Spleen (tissue), 11 donors: ENCODE measurements at regions not wholly inside any gene's neighbourhood (a gene's known extent, or its start where the extent isn't known, plus 50 kb on each side); places are given as distances from the start of the nearest gene placed in this dataset.

Source experiments
- DNase-seq: peaks from one replicate; pipeline ENCODE4 v3.0.0-alpha.2; 2020
- H3K27ac ChIP-seq, 8 donors: fragments of 200-600 bp; sonication (generic) in 7 of 8; 1 replicate in 4 of 8; 2 replicates in 4 of 8; pipeline versions ENCODE4 v1.5.0 to v1.8.0; 2016 to 2021; ENCODE audit warnings: inconsistent platforms in 4 of 8, mild to moderate bottlenecking in 4 of 8, moderate library complexity in 1 of 8
- H3K27me3 ChIP-seq, 7 donors: fragments of 200-600 bp; sonication (generic) in 6 of 7; replicated peaks in 1 of 7; 1 replicate in 4 of 7; 2 replicates in 3 of 7; pipeline versions ENCODE4 v1.5.0 to v1.8.0; 2016 to 2021; ENCODE audit warnings: inconsistent platforms in 3 of 7, mild to moderate bottlenecking in 1 of 7
- H3K36me3 ChIP-seq, 6 donors: fragments of 200-600 bp; sonication (generic) in 5 of 6; 1 replicate in 4 of 6; 2 replicates in 2 of 6; pipeline versions ENCODE4 v1.5.0 to v1.8.0; 2016 to 2021; ENCODE audit warnings: inconsistent platforms in 2 of 6
- H3K4me1 ChIP-seq, 6 donors: fragments of 200-600 bp; sonication (generic) in 5 of 6; 1 replicate in 3 of 6; 2 replicates in 3 of 6; pipeline versions ENCODE4 v1.5.0 to v1.8.0; 2016 to 2021; ENCODE audit warnings: inconsistent platforms in 3 of 6
- H3K4me3 ChIP-seq, 8 donors: fragments of 200-600 bp; sonication (generic) in 7 of 8; 1 replicate in 4 of 8; 2 replicates in 4 of 8; pipeline versions ENCODE4 v1.5.0 to v1.8.0; 2016 to 2021; ENCODE audit warnings: inconsistent platforms in 4 of 8, mild to moderate bottlenecking in 4 of 8, moderate library complexity in 2 of 8
- H3K9me3 ChIP-seq, 8 donors: fragments of 200-600 bp; sonication (generic) in 7 of 8; 1 replicate in 4 of 8; 2 replicates in 4 of 8; pipeline versions ENCODE4 v1.5.0 to v1.8.0; 2016 to 2021; ENCODE audit warnings: inconsistent platforms in 4 of 8
- CTCF ChIP-seq, 11 experiments: fragments of 200-600 bp in 7 of 11; fragments of 450-650 bp in 4 of 11; sonication (generic) in 4 of 11; IDR thresholded peaks in 8 of 11; conservative IDR thresholded peaks in 3 of 11; 1 replicate in 7 of 11; 2 replicates in 4 of 11; pipeline versions ENCODE4 v1.4.0 to v1.8.0; 2016 to 2021; ENCODE audit warnings: antibody characterized with exemption in 11 of 11, inconsistent platforms in 4 of 11, mild to moderate bottlenecking in 1 of 11
- POLR2A ChIP-seq, 3 donors: fragments of 450-650 bp; IDR thresholded peaks; one replicate each; pipeline ENCODE4 v1.5.1; 2017; ENCODE audit warnings: antibody characterized with exemption in 3 of 3, mild to moderate bottlenecking in 1 of 3
- POLR2AphosphoS5 ChIP-seq, 3 donors: sonication (generic); formaldehyde crosslinking; IDR thresholded peaks; one replicate each; pipeline ENCODE4 v1.5.1; 2017; ENCODE audit warnings: antibody characterized with exemption in 3 of 3
- WGBS, 5 donors: extraction: QIAGEN DNeasy Blood & Tissue Kit in 3 of 5; methylation state at CpG; one replicate each; pipeline versions ENCODE4 v1.1.5 to v1.1.7; 2013 to 2018; 5-methylcytosine and 5-hydroxymethylcytosine counted together
- intact Hi-C: fragments of 100-400 bp; cut with DNase I; formaldehyde crosslinking; loops from one replicate; pipeline ENCODE4 v1.15.0; 2023; ENCODE audit warnings: low total_unique reads
- donor health status: healthy with polysubstance abuse.
- donor health status: DM: no; HTN: no; CAD: no; lungs with moderate emphysema.
- donor health status: DM: no; HTN: no; CAD: no.
- donor health status: Bipolar disorder and iron deficiency.
- donor health status: healthy.
- donor health status: DM: no; HTN: no; CAD: no.
- donor health status: DM: yes; HTN: yes; CAD: no.

GRCh38 chr17:14468858-14469257 lies 168.0 kb downstream of the HS3ST3B1 start:
- Histone ChIP-seq H3K9me3 (peaks cover 0 to 11% (median 8%) of the 10 kb centered on the region in 8 donors), H3K27me3 (no peaks in the 10 kb centered on the region), H3K27ac (no peak overlapping the region), H3K4me1 (no peaks in the 10 kb centered on the region), H3K4me3 (no peak overlapping the region), H3K36me3 (no peaks in the 10 kb centered on the region)
- DNase-seq: no peak
- WGBS, 5 donors: 67 to 92% (median 79%) methylated on average over 3 of the region's 3 CpGs
- intact Hi-C loops: no loop called here
- TF ChIP-seq POLR2A (IDR thresholded peaks at IDR 0.05): no peak
- TF ChIP-seq CTCF (IDR thresholded peaks at IDR 0.05 in 8 of 11, conservative IDR thresholded peaks at IDR 0.05 in 3 of 11): no peak
- no peak for TF ChIP-seq POLR2AphosphoS5 (IDR thresholded peaks at IDR 0.05)

GRCh38 chr17:14461227-14461548 lies 160.3 kb downstream of the HS3ST3B1 start:
- DNase-seq: no peak
- intact Hi-C loops: no loop called here
- 68 to 88% (median 81%) methylated on average over 4 of the region's 4 CpGs for WGBS, 5 donors
- Histone ChIP-seq H3K4me3 (no peak overlapping the region), H3K36me3 (no peaks in the 10 kb centered on the region), H3K9me3 (no peaks in the 10 kb centered on the region), H3K4me1 (no peaks in the 10 kb centered on the region), H3K27me3 (no peaks in the 10 kb centered on the region), H3K27ac (no peak overlapping the region)
- TF ChIP-seq CTCF (IDR thresholded peaks at IDR 0.05 in 8 of 11, conservative IDR thresholded peaks at IDR 0.05 in 3 of 11) (no peak), POLR2A (IDR thresholded peaks at IDR 0.05) (no peak), POLR2AphosphoS5 (IDR thresholded peaks at IDR 0.05) (no peak)

GRCh38 chr17:14460516-14461226 lies 159.8 kb downstream of the HS3ST3B1 start:
- DNase-seq: no peak
- 65 to 87% (median 85%) methylated on average over 2 of the region's 2 CpGs for WGBS, 5 donors
- Histone ChIP-seq H3K9me3 (no peaks in the 10 kb centered on the region), H3K4me3 (no peak overlapping the region), H3K27me3 (no peaks in the 10 kb centered on the region), H3K4me1 (no peaks in the 10 kb centered on the region), H3K36me3 (no peaks in the 10 kb centered on the region), H3K27ac (no peak overlapping the region)
- TF ChIP-seq CTCF (IDR thresholded peaks at IDR 0.05 in 8 of 11, conservative IDR thresholded peaks at IDR 0.05 in 3 of 11) (no peak), POLR2A (IDR thresholded peaks at IDR 0.05) (no peak), POLR2AphosphoS5 (IDR thresholded peaks at IDR 0.05) (no peak)
- intact Hi-C loops: no loop called here

- no peak overlapping the region for H3K27ac ChIP-seq
- 70 to 77% (median 74%) methylated on average over 5 of the region's 5 CpGs for WGBS, 5 donors
- no peak for DNase-seq
- no peak for TF ChIP-seq POLR2AphosphoS5 (IDR thresholded peaks at IDR 0.05)
- no peak for TF ChIP-seq CTCF (IDR thresholded peaks at IDR 0.05 in 8 of 11, conservative IDR thresholded peaks at IDR 0.05 in 3 of 11)
- TF ChIP-seq POLR2A (IDR thresholded peaks at IDR 0.05): no peak
- intact Hi-C loops: no loop called here
- no peaks in the 10 kb centered on the region for H3K27me3 ChIP-seq
- no peaks in the 10 kb centered on the region for H3K9me3 ChIP-seq
- H3K4me3 ChIP-seq: no peak overlapping the region
- no peaks in the 10 kb centered on the region for H3K4me1 ChIP-seq
- no peaks in the 10 kb centered on the region for H3K36me3 ChIP-seq
These were observed 159.1 kb downstream of the HS3ST3B1 start for GRCh38 chr17:14459955-14460354.
